NCI-H1436 (cell line): ENCODE measurements at regions not wholly inside any gene's neighbourhood (a gene's known extent, or its start where the extent isn't known, plus 50 kb on each side); places are given as distances from the start of the nearest gene placed in this dataset.

Experiments
- DNase-seq: peaks from one replicate; lab custom pipeline; 2025; lab: John Stamatoyannopoulos, UW

DNA sequence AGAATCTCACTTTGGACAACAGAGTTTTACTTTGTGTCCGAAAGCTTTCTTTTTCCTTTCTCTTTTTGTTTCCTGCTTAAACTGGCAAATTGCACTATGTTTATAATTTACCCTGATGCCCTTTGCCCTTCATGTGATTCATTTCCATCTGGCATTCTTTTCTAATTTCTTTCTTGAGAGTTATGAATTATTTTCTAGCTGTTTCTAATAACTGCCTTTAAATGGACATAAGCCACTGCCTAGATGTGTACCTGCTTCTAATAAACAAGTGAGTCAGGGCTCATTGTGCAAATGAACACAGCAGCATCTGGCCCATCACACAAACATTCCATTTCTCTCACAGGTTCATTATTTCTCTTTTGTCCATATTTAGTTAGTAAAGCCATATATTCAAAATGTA lies 242.3 kb upstream of the GPRIN3 start:
- no peak for DNase-seq

GRCh38 chr4:89545315-89545714 lies 237.7 kb upstream of the GPRIN3 start:
- no peak for DNase-seq

DNA sequence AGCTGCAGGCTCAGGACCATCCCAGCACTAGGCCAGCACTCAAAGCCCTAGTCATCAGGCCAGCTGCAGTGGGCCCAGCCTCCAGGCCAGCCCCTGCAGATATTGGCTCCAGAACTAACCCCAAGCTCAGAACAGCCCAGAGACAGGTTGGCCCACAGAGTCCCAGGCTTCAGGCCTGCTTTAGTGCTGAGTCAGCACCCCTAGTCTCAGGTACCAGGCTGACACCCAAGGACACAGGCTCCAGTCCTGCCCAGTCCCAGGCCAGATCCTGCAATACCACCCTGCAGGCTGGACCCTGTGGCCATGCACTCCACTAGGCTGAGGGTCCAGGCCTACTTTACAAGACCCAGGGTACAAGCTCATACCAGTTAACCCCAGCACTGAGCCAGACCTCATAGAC lies 234.4 kb upstream of the GPRIN3 start:
- no peak for DNase-seq

DNA sequence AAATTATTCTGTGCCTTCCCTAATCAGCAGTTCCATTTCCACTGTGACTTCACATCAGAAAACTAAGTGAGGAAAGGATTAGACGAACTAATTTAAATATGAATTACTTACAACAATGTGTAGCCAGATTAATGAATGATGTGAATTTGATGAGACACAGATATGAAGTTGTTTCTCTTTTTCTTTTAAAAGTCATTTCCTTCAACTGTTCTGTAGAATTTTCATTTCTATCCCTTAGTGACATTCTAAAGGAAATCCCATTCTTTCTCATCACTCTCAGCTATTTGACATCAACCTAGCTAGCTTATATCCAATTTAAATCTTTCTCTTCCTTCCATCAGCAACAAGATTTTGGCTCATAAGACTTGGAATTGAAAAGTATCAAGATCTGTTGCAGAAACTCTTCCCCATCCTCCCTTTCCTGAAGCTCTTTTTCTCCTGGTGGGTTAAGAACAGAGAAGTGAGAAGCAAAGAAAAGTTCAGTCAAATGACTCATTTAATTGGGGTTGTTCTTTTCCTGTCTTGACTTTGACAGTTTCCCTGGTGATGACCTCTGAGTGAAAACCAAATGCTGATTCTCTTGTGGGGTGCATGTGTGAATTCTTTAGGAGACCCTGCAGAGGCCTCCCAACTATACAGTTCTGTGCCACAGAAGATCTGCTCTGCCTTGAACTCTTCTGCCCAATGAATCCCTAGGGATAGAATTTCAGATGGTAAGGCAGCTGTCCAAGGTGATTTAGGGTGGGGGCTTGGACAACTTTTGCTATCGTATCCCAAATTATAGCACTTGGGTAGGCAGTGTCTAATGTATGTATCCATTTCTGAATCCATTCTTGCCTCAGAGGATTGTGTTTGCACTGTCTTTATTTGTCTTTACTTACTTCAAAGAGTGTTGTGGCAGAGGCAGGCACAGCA lies 232.5 kb upstream of the GPRIN3 start:
- DNase-seq = no peak

- DNase-seq = no peak
These were observed 231.8 kb upstream of the GPRIN3 start for GRCh38 chr4:89539374-89539773.

- no peak for DNase-seq
These were observed 231.3 kb upstream of the GPRIN3 start for GRCh38 chr4:89538886-89539285.

GRCh38 chr4:89538171-89538570 lies 230.6 kb upstream of the GPRIN3 start:
- DNase-seq = no peak

DNA sequence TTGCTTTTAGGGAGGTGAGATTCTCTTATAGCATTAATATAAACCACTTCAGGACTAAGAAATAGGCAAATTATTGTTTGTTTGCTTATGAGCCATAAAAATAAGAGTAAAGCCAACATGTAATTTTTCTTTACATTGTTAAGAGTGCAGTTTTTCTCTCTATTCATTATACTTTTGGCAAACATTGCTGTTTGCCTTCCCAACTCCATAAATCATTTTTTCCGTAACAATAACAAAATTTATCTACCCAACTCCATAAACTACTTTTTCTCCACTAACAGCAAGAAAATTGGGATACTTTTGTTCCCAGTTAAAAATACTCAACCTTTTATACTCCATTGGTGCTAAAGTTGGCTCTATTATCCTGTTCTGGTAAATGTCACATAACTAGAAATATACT lies 229.7 kb upstream of the GPRIN3 start:
- DNase-seq = no peak

GRCh38 chr4:89535251-89535650 lies 227.7 kb upstream of the GPRIN3 start:
- no peak for DNase-seq

DNA sequence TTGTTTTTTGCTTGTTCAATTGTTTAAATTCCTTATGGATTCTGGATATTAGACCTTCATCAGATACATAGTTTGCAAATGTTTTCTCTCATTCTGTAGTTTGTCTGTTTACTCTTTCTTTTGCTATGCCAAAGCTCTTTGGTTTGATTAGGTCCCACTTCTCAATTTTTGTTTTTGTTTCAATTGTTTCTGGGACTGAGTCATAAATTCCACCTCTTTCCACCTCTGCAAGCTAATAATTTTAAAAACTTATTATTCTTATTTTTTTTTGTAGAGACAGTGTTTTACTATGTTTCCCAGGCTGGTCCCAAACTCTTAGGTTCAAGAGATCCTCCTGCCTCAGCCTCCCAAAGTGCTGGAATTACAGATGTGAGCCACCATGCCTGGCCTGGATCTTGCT lies 226.8 kb upstream of the GPRIN3 start:
- no peak for DNase-seq

GRCh38 chr4:89531932-89532640 lies 224.5 kb upstream of the GPRIN3 start:
- no peak for DNase-seq

DNA sequence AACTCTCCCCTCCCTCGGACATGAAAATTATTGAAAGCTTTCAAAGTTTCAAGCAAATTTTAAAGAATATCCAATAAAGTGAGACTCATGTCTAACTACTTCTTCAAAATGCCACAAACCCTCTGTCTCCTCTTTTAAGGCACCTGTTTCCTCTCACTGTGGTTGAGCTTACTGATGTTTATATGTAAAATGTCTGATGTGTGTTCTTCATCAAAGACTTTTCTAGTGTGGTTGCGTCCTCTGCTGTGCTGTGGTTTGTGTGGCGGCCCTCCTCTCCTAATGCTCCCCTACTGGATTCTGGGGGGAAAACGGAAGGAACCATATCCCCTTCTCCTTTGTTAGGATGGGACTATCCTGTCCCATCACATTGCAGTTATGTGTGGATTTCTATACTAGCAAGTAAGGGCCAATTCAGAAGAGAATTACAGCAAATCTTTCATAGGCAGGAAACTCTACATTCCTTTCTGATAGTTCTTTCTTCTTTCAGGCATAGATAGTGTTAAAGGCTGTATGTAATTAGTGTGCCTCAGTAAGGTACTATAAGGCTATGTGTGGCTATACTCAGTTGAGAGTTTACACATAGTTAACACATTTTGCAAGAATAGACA lies 221.0 kb upstream of the GPRIN3 start:
- DNase-seq = no peak

DNA sequence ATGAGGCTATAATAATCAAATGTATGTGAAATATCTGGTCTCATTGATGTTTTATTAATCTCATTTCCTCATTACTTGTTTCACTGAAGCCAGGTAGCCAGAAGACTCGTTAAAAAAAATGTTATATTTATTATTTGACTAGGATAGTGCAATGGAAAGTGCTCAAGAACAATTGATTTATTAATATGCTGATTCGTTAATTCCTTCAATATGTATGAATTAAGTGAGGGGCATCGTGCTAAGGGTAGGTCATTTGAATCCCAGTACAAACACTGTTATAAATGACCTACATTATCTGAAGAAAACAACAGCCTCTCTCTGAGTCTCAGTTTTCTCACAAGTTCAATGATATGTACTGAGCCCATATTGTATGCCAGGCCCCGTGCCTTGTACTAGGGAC lies 214.2 kb upstream of the GPRIN3 start:
- DNase-seq = no peak

GRCh38 chr4:89519771-89520320 lies 212.2 kb upstream of the GPRIN3 start:
- no peak for DNase-seq

- no peak for DNase-seq
These were observed 210.7 kb upstream of the GPRIN3 start for GRCh38 chr4:89518259-89518658.

GRCh38 chr4:89514811-89515210 lies 207.2 kb upstream of the GPRIN3 start:
- no peak for DNase-seq

DNA sequence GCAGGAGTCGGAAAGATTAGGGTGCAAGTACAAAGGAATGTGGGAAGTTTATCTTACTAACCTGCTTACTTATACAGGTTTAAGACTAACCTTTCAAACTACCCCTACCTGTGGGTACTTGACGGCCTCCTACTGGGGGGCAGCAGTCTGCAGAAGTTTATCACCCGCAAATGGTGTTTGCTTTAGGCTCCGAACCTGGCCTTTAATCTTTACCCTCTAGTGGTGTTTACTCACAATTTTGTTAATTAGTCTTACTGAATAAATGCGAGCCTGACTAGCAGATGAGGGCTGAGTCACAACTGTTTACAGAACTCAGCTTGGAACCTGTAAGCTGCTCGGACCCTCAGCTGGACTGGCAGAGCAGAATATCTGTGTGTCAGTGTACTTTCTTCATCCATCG lies 204.2 kb upstream of the GPRIN3 start:
- no peak for DNase-seq

DNA sequence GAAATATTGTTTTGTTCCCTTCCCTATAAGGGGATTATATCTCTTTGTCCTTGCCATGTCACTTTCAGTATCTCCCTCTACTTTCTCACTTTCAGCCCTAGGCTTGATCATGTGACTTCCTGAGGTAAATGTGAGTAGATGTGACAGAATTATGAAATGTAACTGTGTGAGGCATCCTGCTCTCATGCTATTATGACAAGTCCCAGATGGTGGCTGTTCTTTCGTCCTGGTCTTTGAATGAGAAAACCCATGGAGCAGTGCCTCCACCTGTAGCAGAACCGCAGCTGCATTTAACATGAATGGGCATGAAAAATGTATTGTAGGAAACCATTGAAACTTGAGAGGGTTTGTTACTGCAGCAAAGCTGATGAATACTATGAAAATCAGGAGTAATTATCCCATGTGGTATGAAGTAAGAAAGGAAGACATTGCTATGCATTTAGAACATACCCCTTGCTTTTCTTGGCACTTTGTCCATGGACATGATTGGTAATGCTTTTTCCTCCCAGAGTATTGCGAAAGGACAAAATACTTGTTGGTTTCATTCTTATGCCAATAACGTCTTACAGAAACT lies 202.2 kb upstream of the GPRIN3 start:
- DNase-seq = no peak

- DNase-seq = no peak
These were observed 199.4 kb upstream of the GPRIN3 start for GRCh38 chr4:89506866-89507491.

- no peak for DNase-seq
These were observed 195.0 kb upstream of the GPRIN3 start for GRCh38 chr4:89502581-89502980.

DNA sequence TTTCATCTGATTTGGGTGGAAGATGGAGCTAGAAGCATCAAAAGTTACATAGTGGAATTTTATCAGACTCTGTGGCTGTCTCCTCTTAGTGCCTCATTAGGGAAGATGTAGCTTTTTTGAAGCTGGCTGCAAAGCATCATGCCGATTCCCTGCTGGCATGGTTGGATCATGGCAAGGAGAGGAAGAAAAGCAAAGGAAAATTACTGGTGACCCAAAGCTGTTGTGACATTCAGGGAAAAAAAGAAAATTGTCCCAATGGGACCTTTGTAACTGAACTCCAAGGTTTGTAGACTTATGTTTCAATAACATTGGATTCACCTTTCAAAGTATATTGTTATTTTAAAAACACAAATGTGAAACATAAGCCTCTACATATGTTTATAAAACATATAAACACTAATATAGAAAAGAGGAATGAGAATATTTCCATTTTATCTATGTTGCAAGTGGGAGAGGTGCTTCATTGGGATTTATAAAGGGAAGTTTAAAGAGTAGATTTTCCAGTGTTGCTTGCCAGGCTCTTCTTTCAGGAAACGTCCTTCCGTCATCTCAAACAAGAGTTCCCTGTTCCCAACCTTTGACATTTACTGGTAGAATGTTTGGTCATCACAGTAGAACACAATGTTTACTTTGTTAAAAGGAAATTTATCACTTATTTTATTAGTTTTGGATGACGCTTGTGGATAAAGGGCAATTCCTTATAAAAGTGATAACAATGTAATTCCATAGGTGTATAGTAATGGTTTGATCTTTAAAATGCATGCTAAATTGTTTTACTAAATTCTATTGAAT lies 190.1 kb upstream of the GPRIN3 start:
- DNase-seq = no peak
